Osteoblast (primary cell): ENCODE measurements at regions not wholly inside any gene's neighbourhood (a gene's known extent, or its start where the extent isn't known, plus 50 kb on each side); places are given as distances from the start of the nearest gene placed in this dataset.

Source experiments
- DNase-seq: peaks from one replicate; pipeline ENCODE4 v3.0.0; 2011; ENCODE audit warnings: low spot score, mixed read lengths; ENCODE audit not compliant: insufficient read length; ENCODE audit errors: missing footprints
- H2AFZ ChIP-seq: 2 replicates; pipeline ENCODE4 v1.6.0; 2011; ENCODE audit warnings: mild to moderate bottlenecking, low read length
- H3K27ac ChIP-seq: 2 replicates; pipeline ENCODE4 v1.5.1; 2011; ENCODE audit warnings: mild to moderate bottlenecking, low read depth, low read length, moderate library complexity
- H3K27me3 ChIP-seq: 2 replicates; pipeline ENCODE4 v1.6.0; 2012; ENCODE audit warnings: mild to moderate bottlenecking, control low read depth, inconsistent platforms, low read length, moderate library complexity; ENCODE audit not compliant: insufficient read depth
- H3K36me3 ChIP-seq: 2 replicates; pipeline ENCODE4 v1.5.1; 2011; ENCODE audit warnings: mild to moderate bottlenecking, low read length, control low read depth, moderate library complexity; ENCODE audit not compliant: insufficient read depth
- H3K4me1 ChIP-seq: 2 replicates; pipeline ENCODE4 v1.5.1; 2011; ENCODE audit warnings: mild to moderate bottlenecking, low read length, control low read depth, moderate library complexity; ENCODE audit not compliant: insufficient read depth
- H3K4me2 ChIP-seq: 2 replicates; pipeline ENCODE4 v1.6.0; 2011; ENCODE audit warnings: mild to moderate bottlenecking, low read length; ENCODE audit not compliant: insufficient read depth
- H3K4me3 ChIP-seq: fragments of 200-600 bp; sonication (generic); 3 replicates; pipeline ENCODE4 v1.5.1; 2012; ENCODE audit warnings: mild to moderate bottlenecking, low read length, inconsistent platforms; ENCODE audit not compliant: insufficient read depth
- H3K79me2 ChIP-seq: 2 replicates; pipeline ENCODE4 v1.6.0; 2012; ENCODE audit warnings: mild to moderate bottlenecking, low read length, control low read depth, inconsistent platforms; ENCODE audit not compliant: insufficient read depth
- H3K9me3 ChIP-seq: 2 replicates; pipeline ENCODE4 v1.5.1; 2011; ENCODE audit warnings: low read depth, low read length, control low read depth
- H4K20me1 ChIP-seq: 2 replicates; pipeline ENCODE4 v1.6.0; 2012; ENCODE audit warnings: mild to moderate bottlenecking, low read length, control low read depth; ENCODE audit not compliant: insufficient read depth
- CTCF ChIP-seq: IDR thresholded peaks from 2 replicates; pipeline ENCODE4 v1.5.1; 2011; ENCODE audit warnings: mild to moderate bottlenecking, low read depth, low read length, moderate library complexity; ENCODE audit errors: extremely low read depth

DNA sequence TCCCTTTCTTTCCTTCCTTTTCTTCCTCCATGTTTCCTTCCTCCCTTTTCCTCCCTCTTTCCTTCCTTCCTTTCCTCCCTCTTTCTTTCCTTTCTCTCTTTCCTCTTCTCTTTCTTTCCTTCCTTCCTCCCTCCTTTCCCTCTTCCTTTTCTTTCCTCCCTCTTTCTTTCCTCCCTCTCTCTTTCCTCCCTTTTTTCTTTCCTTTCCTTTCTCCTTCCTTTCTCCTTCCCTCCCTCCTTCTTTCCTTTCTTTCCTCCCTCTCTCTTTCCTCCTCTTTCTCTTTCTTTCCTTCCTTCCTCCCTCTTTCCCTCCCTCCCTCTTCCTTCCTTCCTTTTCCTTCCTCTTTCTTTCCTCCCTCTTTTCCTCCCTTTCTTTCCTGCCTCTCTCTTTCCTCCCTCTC lies 86.3 kb upstream of the FERMT1 start:
- Histone ChIP-seq H3K27me3 (no peaks in the 10 kb centered on the region), H3K79me2 (no peaks in the 10 kb centered on the region), H3K27ac (no peak overlapping the region), H2AFZ (no peak overlapping the region), H3K9me3 (no peaks in the 10 kb centered on the region), H3K4me3 (no peak overlapping the region), H3K4me2 (no peak overlapping the region), H3K4me1 (no peaks in the 10 kb centered on the region), H4K20me1 (no peaks in the 10 kb centered on the region), H3K36me3 (no peaks in the 10 kb centered on the region)
- no peak for DNase-seq
- TF ChIP-seq CTCF: no peak

GRCh38 chr20:6200092-6200491 lies 77.3 kb upstream of the FERMT1 start:
- H3K27me3 ChIP-seq: no peaks in the 10 kb centered on the region
- H3K27ac ChIP-seq: no peak overlapping the region
- no peaks in the 10 kb centered on the region for H3K36me3 ChIP-seq
- no peaks in the 10 kb centered on the region for H4K20me1 ChIP-seq
- no peak overlapping the region for H2AFZ ChIP-seq
- no peak for DNase-seq
- no peaks in the 10 kb centered on the region for H3K4me1 ChIP-seq
- H3K4me2 ChIP-seq: no peak overlapping the region
- no peaks in the 10 kb centered on the region for H3K79me2 ChIP-seq
- peaks cover 1% of the 10 kb centered on the region for H3K9me3 ChIP-seq
- no peak for TF ChIP-seq CTCF
- no peak overlapping the region for H3K4me3 ChIP-seq

DNA sequence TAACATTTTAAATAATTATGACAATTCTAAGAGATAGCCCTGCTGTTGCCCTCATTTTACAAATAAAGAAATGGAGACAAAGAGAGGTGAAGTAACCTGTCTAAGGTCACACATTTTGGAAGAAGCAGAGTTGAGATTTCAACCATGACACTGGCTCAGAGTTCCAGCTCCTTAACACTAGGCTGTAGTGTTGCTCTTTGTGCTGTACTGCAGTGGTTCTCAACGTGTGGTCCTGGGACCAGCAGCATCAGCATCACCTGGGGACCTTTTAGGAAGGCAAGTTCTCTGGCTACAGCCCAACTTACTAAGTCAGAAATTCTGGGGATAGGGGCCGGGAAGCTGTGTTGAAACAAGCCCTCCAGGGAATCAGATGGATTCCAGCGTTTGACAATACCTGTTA lies 62.4 kb upstream of the FERMT1 start:
- H3K27ac ChIP-seq: no peak overlapping the region

GRCh38 chr20:6184086-6184485 lies 61.3 kb upstream of the FERMT1 start:
- H3K36me3 ChIP-seq: no peaks in the 10 kb centered on the region
- H3K79me2 ChIP-seq: no peaks in the 10 kb centered on the region
- no peaks in the 10 kb centered on the region for H4K20me1 ChIP-seq
- H3K27ac ChIP-seq: no peak overlapping the region
- DNase-seq: no peak
- no peaks in the 10 kb centered on the region for H3K9me3 ChIP-seq
- no peak overlapping the region for H3K4me2 ChIP-seq
- TF ChIP-seq CTCF: no peak
- no peak overlapping the region for H2AFZ ChIP-seq
- no peak overlapping the region for H3K4me3 ChIP-seq
- H3K4me1 ChIP-seq: no peaks in the 10 kb centered on the region
- no peaks in the 10 kb centered on the region for H3K27me3 ChIP-seq

More for the DNA sequence above, 62.4 kb upstream of the FERMT1 start:
- no peak overlapping the region for H3K4me2 ChIP-seq
- H3K9me3 ChIP-seq: no peaks in the 10 kb centered on the region
- no peak for TF ChIP-seq CTCF
- no peaks in the 10 kb centered on the region for H3K4me1 ChIP-seq
- no peak overlapping the region for H2AFZ ChIP-seq
- no peak overlapping the region for H3K4me3 ChIP-seq
- H3K79me2 ChIP-seq: no peaks in the 10 kb centered on the region
- H3K36me3 ChIP-seq: no peaks in the 10 kb centered on the region
- H3K27me3 ChIP-seq: no peaks in the 10 kb centered on the region
- DNase-seq: no peak
- H4K20me1 ChIP-seq: no peaks in the 10 kb centered on the region
